ENCODE measurements at regions not wholly inside any gene's neighbourhood (a gene's known extent, or its start where the extent isn't known, plus 50 kb on each side); places are given as distances from the start of the nearest gene placed in this dataset.

DNA sequence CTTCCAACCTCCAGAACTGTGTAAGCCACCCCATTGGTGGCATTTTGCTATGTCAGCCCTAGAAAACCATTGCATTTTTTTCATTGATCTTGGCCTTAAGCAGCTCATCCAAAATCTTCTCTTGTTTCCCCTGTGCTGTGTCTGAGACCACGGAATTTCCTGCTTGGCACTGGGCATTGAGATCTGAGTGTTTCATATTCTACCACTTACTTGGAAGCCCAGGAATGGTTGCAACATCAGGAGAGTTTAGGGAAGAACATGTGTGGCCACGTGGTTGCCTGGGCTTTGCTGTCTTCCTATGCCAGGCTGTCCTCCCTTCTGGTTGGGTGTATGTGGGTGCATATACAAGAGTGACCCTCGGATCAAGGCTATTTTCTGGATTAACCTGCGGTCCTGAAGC is 139.3 kb upstream of the PMEPA1 start:
- TF ChIP-seq, protein P1, sequence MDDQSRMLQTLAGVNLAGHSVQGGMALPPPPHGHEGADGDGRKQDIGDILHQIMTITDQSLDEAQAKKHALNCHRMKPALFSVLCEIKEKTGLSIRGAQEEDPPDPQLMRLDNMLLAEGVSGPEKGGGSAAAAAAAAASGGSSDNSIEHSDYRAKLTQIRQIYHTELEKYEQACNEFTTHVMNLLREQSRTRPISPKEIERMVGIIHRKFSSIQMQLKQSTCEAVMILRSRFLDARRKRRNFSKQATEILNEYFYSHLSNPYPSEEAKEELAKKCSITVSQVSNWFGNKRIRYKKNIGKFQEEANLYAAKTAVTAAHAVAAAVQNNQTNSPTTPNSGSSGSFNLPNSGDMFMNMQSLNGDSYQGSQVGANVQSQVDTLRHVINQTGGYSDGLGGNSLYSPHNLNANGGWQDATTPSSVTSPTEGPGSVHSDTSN (IDR thresholded peaks at IDR 0.05) = no peak
- no peak for TF ChIP-seq POLR2AphosphoS2 (conservative IDR thresholded peaks at IDR 0.05; ENCODE audit: low read length)

All from A549 (cell line).